ENCODE measurements at regions not wholly inside any gene's neighbourhood (a gene's known extent, or its start where the extent isn't known, plus 50 kb on each side); places are given as distances from the start of the nearest gene placed in this dataset.

GRCh38 chr13:107079423-107080049 is 511.6 kb upstream of the ARGLU1 start:
- H3K27ac ChIP-seq: no peak overlapping the region

GRCh38 chr13:107078229-107078765 is 510.4 kb upstream of the ARGLU1 start:
- H3K27ac ChIP-seq: no peak overlapping the region
- no peak for TF ChIP-seq CTCF (conservative IDR thresholded peaks at IDR 0.05)

More at GRCh38 chr13:107079423-107080049, 511.6 kb upstream of the ARGLU1 start:
- TF ChIP-seq CTCF (conservative IDR thresholded peaks at IDR 0.05): no peak

DNA sequence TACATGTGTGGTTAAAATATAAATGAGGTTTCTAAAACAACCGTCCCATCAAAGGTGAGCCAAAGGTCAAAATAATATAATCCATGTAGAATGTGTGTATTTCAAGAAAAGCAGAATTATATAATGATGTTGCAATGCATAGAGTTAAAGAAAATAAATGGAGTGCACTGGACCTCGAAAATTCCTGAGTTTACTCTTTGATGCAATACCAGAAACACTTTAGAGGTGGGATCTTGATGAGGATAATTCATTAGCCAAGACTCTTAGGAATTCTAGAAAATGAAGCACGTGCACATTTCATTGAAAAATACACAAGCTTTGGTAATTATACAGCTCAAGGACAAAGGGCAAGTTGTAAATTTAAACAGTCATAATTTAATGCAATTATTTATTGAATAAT is 508.9 kb upstream of the ARGLU1 start:
- TF ChIP-seq CTCF (conservative IDR thresholded peaks at IDR 0.05): no peak
- H3K27ac ChIP-seq: no peak overlapping the region

DNA sequence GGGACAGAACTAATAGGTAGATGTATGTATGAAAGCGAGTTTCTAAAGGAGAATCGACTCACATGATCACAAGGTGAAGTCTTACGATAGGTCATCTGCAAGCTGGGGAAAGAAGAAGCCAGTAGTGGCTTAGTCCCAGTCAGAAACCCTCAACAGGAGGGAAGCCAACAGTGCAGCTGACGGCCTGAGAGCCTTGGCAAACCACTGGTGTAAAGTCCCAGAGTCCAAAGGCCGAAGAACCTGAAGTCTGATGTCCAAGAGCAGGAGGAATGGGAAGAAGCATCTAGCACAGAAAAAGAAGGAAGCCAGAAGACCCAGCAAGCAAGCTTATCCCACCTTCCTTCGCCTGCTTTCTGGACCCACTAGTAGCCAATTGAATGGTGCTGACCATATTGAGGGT is 507.6 kb upstream of the ARGLU1 start:
- no peak for TF ChIP-seq CTCF (conservative IDR thresholded peaks at IDR 0.05)
- no peak overlapping the region for H3K27ac ChIP-seq

- no peak for TF ChIP-seq CTCF (conservative IDR thresholded peaks at IDR 0.05)
- no peak overlapping the region for H3K27ac ChIP-seq
Observed at GRCh38 chr13:107070792-107071191, 502.9 kb upstream of the ARGLU1 start.

DNA sequence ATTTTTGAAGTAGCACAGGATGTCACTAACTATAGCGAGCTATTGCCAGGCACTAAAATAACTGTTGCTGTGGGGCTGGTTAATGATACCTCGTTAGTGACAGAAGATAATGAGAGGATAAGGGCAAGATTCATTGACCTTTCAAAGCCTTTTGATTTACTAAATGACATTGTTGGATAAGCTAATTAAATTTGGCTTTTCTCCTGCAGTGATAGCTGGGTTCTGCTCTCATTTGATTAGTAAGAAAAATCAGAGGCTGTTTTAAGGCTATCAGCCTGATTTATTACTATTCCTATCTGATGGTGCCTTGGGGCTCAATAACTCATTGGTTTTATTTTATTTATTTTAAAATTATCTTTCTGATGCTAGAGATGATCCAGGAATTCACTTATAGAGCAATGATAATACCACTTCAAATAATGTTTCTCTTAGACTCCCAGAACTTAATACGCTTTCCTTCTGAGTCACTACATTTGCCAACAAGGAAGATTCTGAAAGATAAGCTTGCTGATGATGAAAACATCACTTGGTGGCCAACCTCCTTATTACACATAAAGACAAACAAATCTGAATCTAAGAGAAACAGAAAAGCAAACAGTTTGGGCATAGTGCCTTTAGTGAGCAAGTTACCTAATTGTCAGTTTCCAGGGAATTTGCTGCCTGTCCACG is 501.3 kb upstream of the ARGLU1 start:
- peak overlapping the region; percentile 28 for H3K27ac ChIP-seq
- TF ChIP-seq CTCF (conservative IDR thresholded peaks at IDR 0.05): no peak

DNA sequence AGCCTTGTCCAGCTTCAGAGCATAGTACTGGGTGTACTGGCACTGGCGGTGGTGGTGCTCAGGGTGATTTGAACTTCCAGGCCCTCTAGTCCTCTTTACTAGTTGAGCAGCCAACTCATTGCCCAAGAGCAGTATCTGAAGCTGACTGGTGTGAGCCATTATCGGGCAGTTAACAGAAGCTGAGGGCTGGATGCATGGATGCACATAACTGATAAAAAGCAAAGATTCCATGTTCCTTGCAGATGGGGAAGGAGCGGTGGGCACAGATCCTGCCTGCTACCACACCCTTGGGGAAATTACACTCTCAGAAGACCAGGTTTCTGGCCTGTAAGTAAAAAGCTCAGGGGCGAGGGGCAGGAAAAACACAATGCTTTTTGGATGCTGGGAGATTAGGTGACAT is 499.4 kb upstream of the ARGLU1 start:
- TF ChIP-seq CTCF (conservative IDR thresholded peaks at IDR 0.05): no peak
- no peak overlapping the region for H3K27ac ChIP-seq

Data from VCaP (cell line).